Right lobe of liver (tissue), 4 donors: ENCODE measurements at regions not wholly inside any gene's neighbourhood (a gene's known extent, or its start where the extent isn't known, plus 50 kb on each side); places are given as distances from the start of the nearest gene placed in this dataset.

Experiments used
- CTCF ChIP-seq, 4 donors: fragments of 200-600 bp in 3 of 4; fragments of 450-650 bp in 1 of 4; IDR thresholded peaks; one replicate each; pipeline versions ENCODE4 v1.5.1 to v1.8.0; 2016 to 2022; ENCODE audit warnings: antibody characterized with exemption in 4 of 4, mild to moderate bottlenecking in 2 of 4
- POLR2A ChIP-seq: fragments of 450-650 bp; IDR thresholded peaks from one replicate; pipeline ENCODE4 v1.6.1; 2017; ENCODE audit warnings: antibody characterized with exemption, mild to moderate bottlenecking
- donor health status: DM: no; HTN: no; CAD: no.
- donor health status: DM: no; HTN: no; CAD: no.
- donor health status: DM: no; HTN: yes; CAD: no.

GRCh38 chr14:51574009-51574408, 77.7 kb upstream of the FRMD6 start:
- no peak for TF ChIP-seq POLR2A
- no peak for TF ChIP-seq CTCF (IDR thresholded peaks at IDR 0.05)
